ENCODE measurements at regions not wholly inside any gene's neighbourhood (a gene's known extent, or its start where the extent isn't known, plus 50 kb on each side); places are given as distances from the start of the nearest gene placed in this dataset.
"Not testable (repeated sequence)": the region's sequence is repeated elsewhere in the genome, so short reads cannot be mapped to it uniquely, and the experiment has no call there.

- TF ChIP-seq, protein P1, sequence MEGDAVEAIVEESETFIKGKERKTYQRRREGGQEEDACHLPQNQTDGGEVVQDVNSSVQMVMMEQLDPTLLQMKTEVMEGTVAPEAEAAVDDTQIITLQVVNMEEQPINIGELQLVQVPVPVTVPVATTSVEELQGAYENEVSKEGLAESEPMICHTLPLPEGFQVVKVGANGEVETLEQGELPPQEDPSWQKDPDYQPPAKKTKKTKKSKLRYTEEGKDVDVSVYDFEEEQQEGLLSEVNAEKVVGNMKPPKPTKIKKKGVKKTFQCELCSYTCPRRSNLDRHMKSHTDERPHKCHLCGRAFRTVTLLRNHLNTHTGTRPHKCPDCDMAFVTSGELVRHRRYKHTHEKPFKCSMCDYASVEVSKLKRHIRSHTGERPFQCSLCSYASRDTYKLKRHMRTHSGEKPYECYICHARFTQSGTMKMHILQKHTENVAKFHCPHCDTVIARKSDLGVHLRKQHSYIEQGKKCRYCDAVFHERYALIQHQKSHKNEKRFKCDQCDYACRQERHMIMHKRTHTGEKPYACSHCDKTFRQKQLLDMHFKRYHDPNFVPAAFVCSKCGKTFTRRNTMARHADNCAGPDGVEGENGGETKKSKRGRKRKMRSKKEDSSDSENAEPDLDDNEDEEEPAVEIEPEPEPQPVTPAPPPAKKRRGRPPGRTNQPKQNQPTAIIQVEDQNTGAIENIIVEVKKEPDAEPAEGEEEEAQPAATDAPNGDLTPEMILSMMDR (IDR thresholded peaks at IDR 0.05; ENCODE audit: low read depth, low read length), result no peak
- no peak overlapping the region for H3K4me3 ChIP-seq (ENCODE audit: low read depth, low read length)
These were observed 852.3 kb upstream of the HS3ST5 start for GRCh38 chr6:115194981-115195638.

DNA sequence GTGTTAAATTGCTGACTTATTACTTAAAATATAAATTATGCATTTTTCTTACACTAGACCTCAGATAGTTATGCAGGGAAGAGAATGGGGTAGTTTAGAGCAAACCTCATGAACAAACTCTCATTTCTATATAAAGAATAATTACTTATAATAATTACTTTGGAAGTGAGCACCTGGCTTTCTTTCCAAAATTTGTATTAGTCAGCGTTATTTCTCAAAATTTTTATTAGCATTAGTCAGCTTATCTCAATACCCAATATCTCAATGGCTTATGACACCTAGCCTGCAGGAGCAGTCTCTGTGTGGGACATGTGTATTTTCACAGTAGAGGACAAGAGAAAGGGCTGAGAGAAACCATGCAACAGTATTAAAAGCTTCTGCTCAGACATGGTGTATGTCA, 849.2 kb upstream of the HS3ST5 start:
- H3K4me3 ChIP-seq (ENCODE audit: low read depth, low read length), result no peak overlapping the region
- TF ChIP-seq, protein P1 (IDR thresholded peaks at IDR 0.05; ENCODE audit: low read depth, low read length), result no peak

- TF ChIP-seq, protein P1 (IDR thresholded peaks at IDR 0.05; ENCODE audit: low read depth, low read length), result no peak
- no peak overlapping the region for H3K4me3 ChIP-seq (ENCODE audit: low read depth, low read length)
These were observed 847.7 kb upstream of the HS3ST5 start for GRCh38 chr6:115190534-115190933.

DNA sequence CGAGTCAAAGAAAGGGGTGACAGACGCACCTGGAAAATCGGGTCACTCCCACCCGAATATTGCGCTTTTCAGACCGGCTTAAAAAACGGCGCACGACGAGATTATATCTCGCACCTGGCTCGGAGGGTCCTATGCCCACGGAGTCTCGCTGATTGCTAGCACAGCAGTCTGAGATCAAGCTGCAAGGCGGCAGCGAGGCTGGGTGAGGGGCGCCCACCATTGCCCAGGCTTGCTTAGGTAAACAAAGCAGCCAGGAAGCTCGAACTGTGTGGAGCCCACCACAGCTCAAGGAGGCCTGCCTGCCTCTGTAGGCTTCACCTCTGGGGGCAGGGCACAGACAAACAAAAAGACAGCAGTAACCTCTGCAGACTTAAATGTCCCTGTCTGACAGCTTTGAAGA, 832.6 kb upstream of the HS3ST5 start:
- H3K4me3 ChIP-seq (ENCODE audit: low read depth, low read length), result not testable (repeated sequence)

DNA sequence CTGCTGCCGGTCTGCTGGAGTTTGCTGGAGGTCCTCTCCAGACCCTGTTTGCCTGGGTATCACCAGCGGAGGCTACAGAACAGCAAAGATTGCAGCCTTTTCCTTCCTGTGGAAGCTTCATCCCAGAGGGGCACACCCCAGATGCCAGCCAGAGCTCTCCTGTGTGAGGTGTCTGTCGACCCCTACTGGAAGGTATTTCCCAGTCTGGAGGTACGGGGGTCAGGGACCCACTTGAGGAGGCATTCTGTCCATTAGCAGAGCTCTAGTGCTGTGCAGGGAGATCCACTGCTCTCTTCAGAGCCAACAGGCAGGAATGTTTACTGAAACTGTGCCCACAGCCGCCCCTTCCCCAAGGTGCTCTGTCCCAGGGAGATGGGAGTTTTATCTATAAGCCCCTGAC, 823.1 kb upstream of the HS3ST5 start:
- not testable (repeated sequence) for H3K4me3 ChIP-seq (ENCODE audit: low read depth, low read length)

DNA sequence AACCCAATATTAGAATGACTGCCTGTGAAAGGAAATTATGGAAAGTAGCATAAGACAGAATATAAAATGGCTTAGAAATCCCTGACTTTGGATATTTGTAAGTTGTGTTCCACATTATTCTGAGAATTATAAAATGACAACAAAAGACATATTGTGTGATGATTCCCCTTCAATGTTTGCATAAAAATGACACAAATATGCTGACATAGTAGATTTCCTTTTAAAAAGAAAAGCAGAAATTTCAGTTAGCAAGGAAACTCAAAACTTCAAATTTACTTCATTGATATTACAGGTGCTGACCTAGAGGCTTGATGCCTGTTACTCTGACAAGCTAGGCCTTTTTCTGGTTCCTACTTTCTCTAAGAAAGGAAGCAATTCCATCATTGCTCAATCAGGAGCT, 816.9 kb upstream of the HS3ST5 start:
- no peak overlapping the region for H3K4me3 ChIP-seq (ENCODE audit: low read depth, low read length)
- TF ChIP-seq, protein P1 (IDR thresholded peaks at IDR 0.05; ENCODE audit: low read depth, low read length), result no peak

- TF ChIP-seq, protein P1 (IDR thresholded peaks at IDR 0.05; ENCODE audit: low read depth, low read length), result no peak
- H3K4me3 ChIP-seq (ENCODE audit: low read depth, low read length), result no peak overlapping the region
These were observed 795.1 kb upstream of the HS3ST5 start for GRCh38 chr6:115137910-115138309.

- TF ChIP-seq, protein P1 (IDR thresholded peaks at IDR 0.05; ENCODE audit: low read depth, low read length), result no peak
These were observed 791.0 kb upstream of the HS3ST5 start for GRCh38 chr6:115133790-115134189.

More at GRCh38 chr6:115133790-115134189, 791.0 kb upstream of the HS3ST5 start:
- no peak overlapping the region for H3K4me3 ChIP-seq (ENCODE audit: low read depth, low read length)

All from WI38 (cell line).